Adrenal gland (tissue), 5 donors: ENCODE measurements at regions not wholly inside any gene's neighbourhood (a gene's known extent, or its start where the extent isn't known, plus 50 kb on each side); places are given as distances from the start of the nearest gene placed in this dataset.

ENCODE experiments used
- POLR2A ChIP-seq, 2 donors: fragments of 450-650 bp; IDR thresholded peaks; one replicate each; pipeline ENCODE4 v1.6.1; 2017; ENCODE audit warnings: antibody characterized with exemption in 2 of 2, mild to moderate bottlenecking in 2 of 2, moderate library complexity in 1 of 2
- TF ChIP-seq, protein P1 (sequence below), 6 experiments: fragments of 450-650 bp in 4 of 6; fragments of 200-600 bp in 2 of 6; sonication (generic) in 1 of 6; IDR thresholded peaks; 1 replicate in 5 of 6; 2 replicates in 1 of 6; pipeline versions ENCODE4 v1.5.1 to v1.8.0; 2016 to 2021; ENCODE audit warnings: antibody characterized with exemption in 6 of 6, mild to moderate bottlenecking in 2 of 6, moderate library complexity in 1 of 6
- donor health status: DM: no; HTN: no; CAD: no.

- TF ChIP-seq, protein P1, sequence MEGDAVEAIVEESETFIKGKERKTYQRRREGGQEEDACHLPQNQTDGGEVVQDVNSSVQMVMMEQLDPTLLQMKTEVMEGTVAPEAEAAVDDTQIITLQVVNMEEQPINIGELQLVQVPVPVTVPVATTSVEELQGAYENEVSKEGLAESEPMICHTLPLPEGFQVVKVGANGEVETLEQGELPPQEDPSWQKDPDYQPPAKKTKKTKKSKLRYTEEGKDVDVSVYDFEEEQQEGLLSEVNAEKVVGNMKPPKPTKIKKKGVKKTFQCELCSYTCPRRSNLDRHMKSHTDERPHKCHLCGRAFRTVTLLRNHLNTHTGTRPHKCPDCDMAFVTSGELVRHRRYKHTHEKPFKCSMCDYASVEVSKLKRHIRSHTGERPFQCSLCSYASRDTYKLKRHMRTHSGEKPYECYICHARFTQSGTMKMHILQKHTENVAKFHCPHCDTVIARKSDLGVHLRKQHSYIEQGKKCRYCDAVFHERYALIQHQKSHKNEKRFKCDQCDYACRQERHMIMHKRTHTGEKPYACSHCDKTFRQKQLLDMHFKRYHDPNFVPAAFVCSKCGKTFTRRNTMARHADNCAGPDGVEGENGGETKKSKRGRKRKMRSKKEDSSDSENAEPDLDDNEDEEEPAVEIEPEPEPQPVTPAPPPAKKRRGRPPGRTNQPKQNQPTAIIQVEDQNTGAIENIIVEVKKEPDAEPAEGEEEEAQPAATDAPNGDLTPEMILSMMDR (IDR thresholded peaks at IDR 0.05): no peak
- no peak for TF ChIP-seq POLR2A (IDR thresholded peaks at IDR 0.05)
These were observed 67.5 kb upstream of the SORCS1 start for GRCh38 chr10:107232013-107232412.
